Activated CD8-positive, alpha-beta T cell treated with anti-CD3 and anti-CD28 coated beads, Interleukin-2, amount 10 ng/mL, durations not matched to agents 7 days and 5 days (primary cell): ENCODE measurements at regions not wholly inside any gene's neighbourhood (a gene's known extent, or its start where the extent isn't known, plus 50 kb on each side); places are given as distances from the start of the nearest gene placed in this dataset.

ENCODE experiments used
- ATAC-seq: fragments of 150-1000 bp; cut with Tn5 transposase; one replicate; pipeline ENCODE4 v1.10.0; 2021; ENCODE audit warnings: moderate library complexity
- CTCF ChIA-PET: fragments of 350-600 bp; sonication (Branson Sonifier 250); formaldehyde crosslinking; loops from one replicate; lab custom pipeline; 2021; ENCODE audit warnings: antibody characterized with exemption; lab: Charles Lee
- POLR2A ChIA-PET: fragments of 350-600 bp; sonication (Branson Sonifier 250); formaldehyde crosslinking; loops from one replicate; lab custom pipeline; 2021; ENCODE audit warnings: antibody characterized with exemption; lab: Charles Lee
- DNase-seq: peaks from one replicate; pipeline ENCODE4 v3.0.0-alpha.2; 2020
- H3K27ac Mint-ChIP-seq: one replicate; pipeline ENCODE4 v1.8.0; 2021; ENCODE audit warnings: mild to moderate bottlenecking, mixed read lengths
- H3K27me3 Mint-ChIP-seq: one replicate; pipeline ENCODE4 v1.8.0; 2021; ENCODE audit warnings: low read depth, mixed read lengths
- H3K36me3 Mint-ChIP-seq: one replicate; pipeline ENCODE4 v1.8.0; 2021; ENCODE audit warnings: low read depth, mixed read lengths
- H3K4me1 Mint-ChIP-seq: one replicate; pipeline ENCODE4 v1.8.0; 2021; ENCODE audit warnings: low read depth, mixed read lengths
- H3K4me3 Mint-ChIP-seq: one replicate; pipeline ENCODE4 v1.8.0; 2021; ENCODE audit warnings: mild to moderate bottlenecking, mixed read lengths
- H3K9me3 Mint-ChIP-seq: one replicate; pipeline ENCODE4 v1.8.0; 2022; ENCODE audit warnings: mixed read lengths; ENCODE audit not compliant: insufficient read depth

DNA sequence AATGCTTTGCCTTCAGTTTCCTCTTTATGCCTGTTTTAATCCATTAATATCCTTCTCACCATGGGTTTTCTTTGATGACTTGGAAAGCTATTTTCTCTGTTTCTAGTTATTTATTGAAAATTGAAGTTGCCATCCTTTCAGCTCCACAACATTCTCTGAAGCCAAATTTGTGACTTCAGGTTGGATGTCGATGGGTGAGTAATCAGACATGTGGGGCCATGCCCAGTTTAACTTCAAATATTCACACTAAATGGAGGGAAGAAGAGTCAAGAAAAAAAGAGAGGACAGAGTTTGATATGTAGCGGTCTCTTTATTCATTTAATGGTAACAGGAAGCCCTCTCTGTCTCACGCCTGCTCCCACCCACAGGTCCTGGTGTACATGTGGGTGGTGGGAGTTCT, 89.1 kb upstream of the RIPOR2 start:
- Mint-ChIP-seq H3K4me3 (no peak overlapping the region), H3K36me3 (peaks cover 27% of the 10 kb centered on the region), H3K4me1 (peaks cover 51% of the 10 kb centered on the region), H3K9me3 (no peaks in the 10 kb centered on the region), H3K27me3 (no peaks in the 10 kb centered on the region), H3K27ac (peak overlapping the region; percentile 50)
- no peak for ATAC-seq
- ChIA-PET CTCF (interaction anchor here (2.7 to 6.9 kb wide), 9 partner anchors 9 to 168 kb away, joined by 9 to 159 read pairs (median 81); no protein-coding TSS in a partner anchor), POLR2A (interaction anchor here (0.7 to 0.9 kb wide), 2 partner anchors 11 to 371 kb away, joined by 3 to 5 read pairs; no protein-coding TSS in a partner anchor)
- DNase-seq, result no peak

DNA sequence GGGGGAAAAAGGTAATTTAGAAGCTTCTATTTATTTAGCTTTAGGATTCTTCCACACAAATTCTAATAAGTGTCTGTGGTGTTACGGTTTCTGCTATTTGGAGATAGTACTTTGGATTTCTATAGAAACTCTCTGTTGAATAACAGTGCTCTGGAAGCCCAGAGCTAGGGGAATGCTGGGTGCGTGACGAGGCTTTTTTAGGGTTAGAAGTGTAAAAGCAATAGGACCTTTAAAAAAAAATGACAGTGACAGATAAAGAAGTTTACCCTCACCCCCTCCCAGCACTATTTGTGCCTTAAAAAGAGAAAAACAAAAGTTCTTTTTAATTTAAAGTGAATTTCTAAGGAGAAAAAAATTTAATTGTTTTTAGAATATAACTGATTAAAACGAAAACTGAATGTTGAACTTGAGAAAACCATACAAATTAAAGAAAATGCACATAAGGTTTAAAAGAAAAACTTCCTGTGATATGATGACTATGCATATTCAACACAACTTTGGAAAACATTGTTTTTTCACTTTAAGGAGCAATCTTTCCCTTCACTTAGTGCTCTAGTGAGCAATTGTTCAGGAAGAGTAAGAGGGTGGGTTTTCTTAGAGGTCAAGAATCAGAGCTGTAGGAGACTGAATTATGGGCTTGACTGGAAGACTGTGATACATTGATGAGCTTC, 89.6 kb upstream of the RIPOR2 start:
- ChIA-PET CTCF (interaction anchor here (0.7 to 6.9 kb wide), 20 partner anchors 10 to 307 kb away, joined by 3 to 159 read pairs (median 18); no protein-coding TSS in a partner anchor), POLR2A (interaction anchor here (0.7 to 3.5 kb wide), 5 partner anchors 7 to 371 kb away, joined by 3 to 17 read pairs (median 5); no protein-coding TSS in a partner anchor)
- ATAC-seq, result no peak
- peak overlapping the region; percentile 62 for H3K27ac Mint-ChIP-seq
- no peak for DNase-seq
- H3K36me3 Mint-ChIP-seq, result peaks cover 25% of the 10 kb centered on the region
- H3K4me1 Mint-ChIP-seq, result peaks cover 51% of the 10 kb centered on the region
- H3K9me3 Mint-ChIP-seq, result no peaks in the 10 kb centered on the region
- no peak overlapping the region for H3K4me3 Mint-ChIP-seq
- H3K27me3 Mint-ChIP-seq, result no peaks in the 10 kb centered on the region

DNA sequence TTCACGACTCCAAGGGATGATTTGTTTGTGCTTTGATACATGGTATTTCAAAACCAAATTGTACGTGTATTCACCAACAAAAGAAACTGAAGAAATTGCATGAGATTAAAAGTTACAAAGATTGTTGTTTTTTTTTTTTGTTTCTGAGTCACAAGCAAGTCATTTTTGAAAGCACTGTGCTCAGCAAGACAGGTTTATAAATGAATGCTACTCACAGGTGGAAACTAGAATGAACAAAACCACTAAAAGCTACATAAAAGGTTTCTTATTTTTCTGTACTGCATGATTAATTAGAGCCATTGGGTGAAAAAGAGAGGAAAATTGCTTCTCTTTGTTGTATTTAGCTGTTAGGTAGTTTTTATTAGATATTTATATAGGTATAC, 90.2 kb upstream of the RIPOR2 start:
- ATAC-seq, result no peak
- Mint-ChIP-seq H3K9me3 (no peaks in the 10 kb centered on the region), H3K27me3 (no peaks in the 10 kb centered on the region), H3K27ac (peak overlapping the region; percentile 62), H3K36me3 (peaks cover 27% of the 10 kb centered on the region), H3K4me3 (no peak overlapping the region), H3K4me1 (peaks cover 51% of the 10 kb centered on the region)
- POLR2A ChIA-PET, result interaction anchor here (0.7 to 3.5 kb wide), 5 partner anchors 8 to 304 kb away, joined by 3 to 17 read pairs (median 5); no protein-coding TSS in a partner anchor
- CTCF ChIA-PET, result interaction anchor here (0.7 to 6.9 kb wide), 31 partner anchors 10 to 307 kb away, joined by 3 to 159 read pairs (median 9); partner anchors contain the start of gene RIPOR2
- DNase-seq, result no peak

DNA sequence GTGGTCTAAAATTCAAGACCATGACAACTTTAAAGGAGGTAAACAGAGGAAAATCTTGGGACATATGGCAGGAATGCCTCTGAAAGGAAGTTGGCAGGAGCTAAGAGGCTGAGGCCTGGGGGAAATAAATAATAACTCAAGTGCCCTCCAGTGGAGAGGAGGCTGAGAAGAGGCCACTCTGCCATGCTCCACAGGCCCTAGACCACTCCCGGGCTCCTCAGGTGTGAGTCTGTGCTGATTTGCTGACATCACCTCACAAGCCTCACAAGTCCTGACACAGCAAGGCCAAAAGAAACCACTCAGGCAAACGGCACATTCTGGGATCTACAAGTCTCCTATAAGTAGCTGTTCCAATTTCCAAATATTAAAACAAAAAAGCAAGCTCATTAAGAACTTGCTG, 91.0 kb upstream of the RIPOR2 start:
- ChIA-PET CTCF (interaction anchor here (0.7 to 6.9 kb wide), 47 partner anchors 10 to 446 kb away, joined by 3 to 159 read pairs (median 6); partner anchors contain the start of genes ARMH2 and RIPOR2), POLR2A (interaction anchor here (0.7 to 3.5 kb wide), 9 partner anchors 9 to 305 kb away, joined by 3 to 17 read pairs (median 5); no protein-coding TSS in a partner anchor)
- Mint-ChIP-seq H3K4me3 (peak overlapping the region; percentile 38), H3K4me1 (peaks cover 51% of the 10 kb centered on the region), H3K27ac (peak overlapping the region; percentile 74), H3K9me3 (no peaks in the 10 kb centered on the region), H3K36me3 (peaks cover 27% of the 10 kb centered on the region), H3K27me3 (no peaks in the 10 kb centered on the region)
- DNase-seq, result no peak
- peak; percentile 34 for ATAC-seq

DNA sequence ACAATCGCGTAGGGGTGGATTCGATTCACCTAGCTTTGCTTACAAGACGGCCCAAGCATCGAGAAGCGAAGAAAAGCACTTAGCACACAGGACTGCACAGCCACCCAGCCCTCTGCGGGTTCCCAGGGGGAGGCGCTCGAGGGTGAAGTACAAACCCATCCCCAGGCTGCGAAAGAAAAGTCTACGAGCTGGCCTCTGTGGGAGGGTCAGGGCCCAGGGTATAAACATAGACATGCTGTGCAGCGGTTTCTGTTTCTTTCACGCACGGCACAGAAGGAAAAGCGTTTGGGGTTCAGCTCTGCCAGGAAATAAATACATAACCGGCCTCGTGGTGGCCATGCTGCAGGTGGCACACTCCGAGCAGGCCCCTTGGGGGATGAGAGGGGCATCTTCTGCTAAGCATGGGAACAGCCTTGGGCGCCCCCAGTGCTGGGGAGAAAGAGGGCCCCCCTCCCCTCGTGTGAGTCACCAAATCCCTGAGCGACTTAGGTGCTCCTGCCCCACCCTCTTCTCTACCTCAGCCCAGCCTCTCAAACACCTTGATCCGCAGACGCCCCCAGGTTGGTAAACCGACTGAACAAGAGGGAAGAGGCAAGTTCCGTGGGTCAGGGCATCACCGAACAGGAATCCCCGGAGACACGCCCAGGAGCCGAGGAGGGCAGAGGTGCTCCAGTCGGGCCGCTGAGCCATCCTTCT, 91.6 kb upstream of the RIPOR2 start:
- peak; percentile 88 for DNase-seq
- Mint-ChIP-seq H3K9me3 (no peaks in the 10 kb centered on the region), H3K36me3 (peaks cover 32% of the 10 kb centered on the region), H3K27ac (peak overlapping the region; percentile 81), H3K27me3 (no peaks in the 10 kb centered on the region), H3K4me1 (peaks cover 48% of the 10 kb centered on the region), H3K4me3 (peak overlapping the region; percentile 65)
- peak; percentile 97 for ATAC-seq
- ChIA-PET POLR2A (interaction anchor here (0.6 to 3.5 kb wide), 9 partner anchors 9 to 111 kb away, joined by 3 to 17 read pairs (median 3); no protein-coding TSS in a partner anchor), CTCF (interaction anchor here (0.7 to 6.9 kb wide), 44 partner anchors 9 to 446 kb away, joined by 3 to 159 read pairs (median 6); partner anchors contain the start of genes ARMH2 and RIPOR2)

DNA sequence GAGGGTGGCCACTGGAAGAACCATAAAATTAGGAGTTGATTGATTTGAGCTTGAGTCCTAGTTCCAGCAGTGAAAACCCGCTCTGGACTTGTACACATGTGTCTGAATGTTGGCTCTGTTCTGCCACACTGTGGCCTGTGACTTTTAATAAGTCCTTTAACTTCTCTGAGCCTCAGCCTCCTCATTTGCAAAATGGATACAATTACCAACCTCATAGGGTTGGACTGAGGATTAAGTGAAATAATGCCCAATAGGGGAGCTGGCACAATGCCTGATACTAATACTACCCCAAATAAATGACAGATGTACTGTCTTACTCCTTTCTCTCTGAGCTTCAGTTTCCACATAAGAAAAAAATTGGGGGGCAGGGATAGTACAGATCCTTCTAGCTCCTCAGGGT, 92.6 kb upstream of the RIPOR2 start:
- H3K27me3 Mint-ChIP-seq, result no peaks in the 10 kb centered on the region
- ATAC-seq (no peak), DNase-seq (no peak)
- peak overlapping the region; percentile 81 for H3K27ac Mint-ChIP-seq
- CTCF ChIA-PET, result interaction anchor here (1.8 to 6.9 kb wide), 14 partner anchors 8 to 447 kb away, joined by 5 to 159 read pairs (median 45); partner anchors contain the start of gene RIPOR2
- peaks cover 49% of the 10 kb centered on the region for H3K4me1 Mint-ChIP-seq
- H3K36me3 Mint-ChIP-seq, result peaks cover 34% of the 10 kb centered on the region
- no peak overlapping the region for H3K4me3 Mint-ChIP-seq
- POLR2A ChIA-PET, result interaction anchor here (0.6 to 3.5 kb wide), 7 partner anchors 8 to 172 kb away, joined by 3 to 17 read pairs (median 3); no protein-coding TSS in a partner anchor
- no peaks in the 10 kb centered on the region for H3K9me3 Mint-ChIP-seq

DNA sequence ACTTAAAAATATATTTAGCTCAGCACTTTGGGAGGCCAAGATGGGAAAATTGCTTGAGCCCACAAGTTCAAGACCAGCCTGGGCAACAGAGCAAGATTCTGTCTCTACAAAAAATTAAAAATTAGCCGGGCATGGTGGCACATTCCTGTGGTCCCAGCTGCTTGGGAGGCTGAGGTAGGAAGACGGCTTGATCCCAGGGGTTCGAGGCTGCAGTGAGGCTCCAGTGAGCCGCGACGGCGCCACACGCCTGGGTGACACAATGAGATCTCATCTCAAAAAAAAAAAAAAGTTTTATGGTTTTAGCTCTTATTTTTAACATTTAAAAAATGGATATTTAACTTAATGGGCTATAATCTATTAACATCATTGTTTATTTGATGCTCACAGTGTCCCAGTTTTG, 97.2 kb upstream of the RIPOR2 start:
- DNase-seq, result no peak
- no peaks in the 10 kb centered on the region for H3K9me3 Mint-ChIP-seq
- peaks cover 57% of the 10 kb centered on the region for H3K4me1 Mint-ChIP-seq
- CTCF ChIA-PET, result interaction anchor here (1.1 to 7.5 kb wide), 6 partner anchors 8 to 177 kb away, joined by 3 to 65 read pairs (median 6); no protein-coding TSS in a partner anchor
- no peak overlapping the region for H3K27ac Mint-ChIP-seq
- H3K4me3 Mint-ChIP-seq, result no peak overlapping the region
- ATAC-seq, result no peak
- no peaks in the 10 kb centered on the region for H3K27me3 Mint-ChIP-seq
- POLR2A ChIA-PET, result interaction anchor here (0.6 to 1.0 kb wide), 2 partner anchors 9 to 133 kb away, joined by 3 read pairs; no protein-coding TSS in a partner anchor
- H3K36me3 Mint-ChIP-seq, result peaks cover 27% of the 10 kb centered on the region

DNA sequence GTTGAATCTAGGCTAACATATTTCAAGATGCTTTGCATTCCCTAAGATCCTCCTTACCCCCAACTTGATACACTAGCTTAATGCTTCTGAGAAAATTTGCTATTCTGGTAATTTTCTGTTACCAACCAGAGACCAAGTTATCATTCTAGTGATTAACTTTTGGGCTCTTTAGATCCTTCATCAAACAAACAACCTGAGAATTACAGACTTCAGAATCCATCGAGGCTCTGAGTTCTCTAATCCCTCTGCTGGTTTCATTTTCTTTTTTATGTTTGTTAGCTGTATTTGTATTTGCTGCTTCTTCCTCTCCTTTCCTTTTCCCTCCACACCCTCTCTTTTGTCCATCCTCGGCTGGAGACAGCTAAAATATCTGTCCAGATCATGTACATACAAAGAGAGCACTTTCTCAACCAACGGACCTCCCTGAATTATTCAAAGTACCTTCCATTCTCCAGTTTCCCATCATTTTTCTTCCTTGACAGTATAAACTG, 98.7 kb upstream of the RIPOR2 start:
- H3K9me3 Mint-ChIP-seq, result no peaks in the 10 kb centered on the region
- H3K27me3 Mint-ChIP-seq, result no peaks in the 10 kb centered on the region
- peak overlapping the region; percentile 73 for H3K4me3 Mint-ChIP-seq
- ATAC-seq (no peak), DNase-seq (no peak)
- peak overlapping the region; percentile 81 for H3K27ac Mint-ChIP-seq
- POLR2A ChIA-PET, result interaction anchor here (1.1 kb wide), 1 partner anchor 20 kb away, joined by 3 read pairs; no protein-coding TSS in a partner anchor
- H3K4me1 Mint-ChIP-seq, result peaks cover 60% of the 10 kb centered on the region
- CTCF ChIA-PET, result interaction anchor here (0.6 to 7.5 kb wide), 11 partner anchors 8 to 178 kb away, joined by 3 to 113 read pairs (median 6); no protein-coding TSS in a partner anchor
- peaks cover 29% of the 10 kb centered on the region for H3K36me3 Mint-ChIP-seq

DNA sequence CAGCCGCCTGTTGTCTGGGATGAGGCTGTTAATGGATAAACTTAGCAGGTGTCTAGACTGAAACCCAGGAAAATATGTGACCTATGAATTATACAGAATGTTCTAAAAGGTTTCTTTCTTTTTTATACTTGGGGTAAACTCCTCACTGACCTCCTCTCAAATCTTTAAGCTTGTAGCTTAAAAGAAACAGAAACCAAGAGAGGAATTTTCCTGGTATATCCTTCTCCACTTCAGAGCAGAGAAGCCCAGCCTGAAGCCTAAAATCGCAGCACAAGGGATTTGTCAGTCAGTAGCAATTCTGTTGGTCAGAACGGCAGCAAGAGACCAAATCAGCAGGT, 99.4 kb upstream of the RIPOR2 start:
- Mint-ChIP-seq H3K4me1 (peaks cover 64% of the 10 kb centered on the region), H3K27me3 (no peaks in the 10 kb centered on the region), H3K27ac (peak overlapping the region; percentile 81), H3K36me3 (peaks cover 26% of the 10 kb centered on the region), H3K9me3 (no peaks in the 10 kb centered on the region), H3K4me3 (peak overlapping the region; percentile 73)
- ATAC-seq (peak; percentile 2), DNase-seq (no peak)
- POLR2A ChIA-PET, result interaction anchor here (1.1 to 1.7 kb wide), 2 partner anchors 19 to 25 kb away, joined by 3 to 4 read pairs; no protein-coding TSS in a partner anchor
- CTCF ChIA-PET, result interaction anchor here (0.9 to 7.5 kb wide), 14 partner anchors 8 to 179 kb away, joined by 3 to 113 read pairs (median 6); no protein-coding TSS in a partner anchor

DNA sequence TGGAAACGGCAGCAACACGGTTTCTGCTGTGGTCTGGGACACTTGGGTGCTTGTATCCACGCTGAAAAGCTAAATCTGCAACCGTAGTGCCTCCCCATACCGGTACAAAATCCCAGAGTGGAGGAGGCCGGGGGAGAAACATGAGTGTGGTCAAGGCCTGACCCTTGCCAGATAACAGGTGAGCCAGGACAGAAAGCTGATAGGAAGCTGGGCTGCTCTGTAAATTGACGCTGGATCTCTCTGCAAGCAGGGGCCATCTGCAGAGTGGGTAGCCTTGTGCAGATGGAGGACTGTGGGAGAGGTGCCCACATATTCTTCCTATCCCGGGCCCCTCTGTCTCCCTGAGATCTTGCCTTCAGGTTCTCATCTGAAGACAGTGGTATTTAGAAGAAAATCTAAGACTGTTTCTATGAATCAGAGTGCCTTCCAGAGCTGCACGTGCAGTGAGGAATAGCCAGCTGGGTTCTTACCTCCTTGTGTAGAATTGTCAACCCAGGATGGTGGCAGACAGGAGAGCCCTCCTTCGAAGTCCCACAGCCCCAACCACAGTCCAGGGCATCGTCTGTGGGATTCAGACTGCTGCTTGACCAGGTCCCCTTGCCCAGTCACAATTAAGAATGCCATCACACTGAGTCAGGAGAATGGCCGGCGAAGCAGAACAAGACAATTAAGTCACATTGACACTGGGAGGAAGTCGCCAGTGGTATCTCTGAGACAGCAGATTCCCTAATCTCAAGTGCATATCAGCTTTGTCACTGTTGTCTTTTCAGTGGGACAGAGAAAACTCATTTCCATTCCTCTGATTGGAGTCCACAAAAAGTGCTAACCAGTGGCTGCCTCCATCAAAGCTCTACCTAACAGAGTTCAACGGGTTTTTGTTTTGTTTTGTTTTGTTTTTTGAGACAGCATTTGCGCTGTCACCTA, 100.0 kb upstream of the RIPOR2 start:
- Mint-ChIP-seq H3K27me3 (no peaks in the 10 kb centered on the region), H3K4me3 (peak overlapping the region; percentile 73), H3K4me1 (peaks cover 67% of the 10 kb centered on the region), H3K36me3 (peaks cover 25% of the 10 kb centered on the region), H3K27ac (peak overlapping the region; percentile 81), H3K9me3 (no peaks in the 10 kb centered on the region)
- peak; percentile 45 for ATAC-seq
- POLR2A ChIA-PET, result interaction anchor here (0.5 to 1.7 kb wide), 7 partner anchors 10 to 191 kb away, joined by 3 to 5 read pairs (median 4); partner anchors contain the start of gene RIPOR2
- DNase-seq, result peak; percentile 39
- CTCF ChIA-PET, result interaction anchor here (0.7 to 7.5 kb wide), 14 partner anchors 10 to 180 kb away, joined by 3 to 113 read pairs (median 6); no protein-coding TSS in a partner anchor
